BLaER1 (cell line): ENCODE measurements at regions not wholly inside any gene's neighbourhood (a gene's known extent, or its start where the extent isn't known, plus 50 kb on each side); places are given as distances from the start of the nearest gene placed in this dataset.

Source experiments
- H3K27ac ChIP-seq: shearing (Covaris generic); formaldehyde crosslinking; 2 replicates; pipeline ENCODE4 v1.8.1; 2022
- H3K27me3 ChIP-seq: shearing (Covaris generic); formaldehyde crosslinking; 2 replicates; pipeline ENCODE4 v1.8.1; 2022
- H3K36me3 ChIP-seq: shearing (Covaris generic); formaldehyde crosslinking; 2 replicates; pipeline ENCODE4 v1.8.1; 2022
- H3K4me1 ChIP-seq: shearing (Covaris generic); formaldehyde crosslinking; 2 replicates; pipeline ENCODE4 v1.8.1; 2022
- H3K4me2 ChIP-seq: shearing (Covaris generic); formaldehyde crosslinking; 2 replicates; pipeline ENCODE4 v1.8.1; 2022
- H3K4me3 ChIP-seq: shearing (Covaris generic); formaldehyde crosslinking; 2 replicates; pipeline ENCODE4 v1.8.1; 2022
- H3K9ac ChIP-seq: shearing (Covaris generic); formaldehyde crosslinking; 2 replicates; pipeline ENCODE4 v1.8.1; 2022
- H3K9me3 ChIP-seq: shearing (Covaris generic); formaldehyde crosslinking; 2 replicates; pipeline ENCODE4 v1.8.1; 2022
- H4K20me1 ChIP-seq: shearing (Covaris generic); formaldehyde crosslinking; 2 replicates; pipeline ENCODE4 v1.8.1; 2022
- Cebpa-rat ChIP-seq: shearing (Covaris generic); IDR thresholded peaks from 2 replicates; pipeline ENCODE4 v1.8.1; 2022

DNA sequence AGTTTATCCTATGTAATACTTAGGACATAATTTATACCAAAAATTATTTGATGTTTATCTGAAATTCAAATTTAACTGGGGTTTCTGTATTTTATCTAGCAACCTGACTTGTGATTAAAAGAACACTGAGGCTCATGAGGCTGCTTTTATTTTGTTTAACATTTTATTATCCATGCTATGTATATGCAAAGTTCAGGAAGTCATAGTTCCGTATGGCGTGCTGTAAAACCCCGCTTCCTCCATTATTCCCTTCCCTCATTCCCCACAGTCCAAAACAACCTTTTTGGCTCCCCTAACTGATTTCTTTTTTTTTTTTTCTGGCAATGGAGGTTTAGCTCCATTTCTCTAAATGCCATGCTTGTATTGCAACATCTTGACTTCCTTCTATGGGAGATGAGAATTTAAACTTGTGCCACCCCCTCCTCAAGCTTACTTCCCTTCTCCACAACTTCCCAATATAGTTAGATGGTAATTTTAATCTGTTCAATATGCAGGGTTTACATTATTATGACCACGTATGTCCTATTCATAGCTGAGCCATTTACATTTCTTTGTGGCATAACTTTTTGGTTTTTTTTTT, 138.0 kb upstream of the DNAH14 start:
- no peak overlapping the region for H3K4me2 ChIP-seq
- TF ChIP-seq Cebpa-rat = no peak

DNA sequence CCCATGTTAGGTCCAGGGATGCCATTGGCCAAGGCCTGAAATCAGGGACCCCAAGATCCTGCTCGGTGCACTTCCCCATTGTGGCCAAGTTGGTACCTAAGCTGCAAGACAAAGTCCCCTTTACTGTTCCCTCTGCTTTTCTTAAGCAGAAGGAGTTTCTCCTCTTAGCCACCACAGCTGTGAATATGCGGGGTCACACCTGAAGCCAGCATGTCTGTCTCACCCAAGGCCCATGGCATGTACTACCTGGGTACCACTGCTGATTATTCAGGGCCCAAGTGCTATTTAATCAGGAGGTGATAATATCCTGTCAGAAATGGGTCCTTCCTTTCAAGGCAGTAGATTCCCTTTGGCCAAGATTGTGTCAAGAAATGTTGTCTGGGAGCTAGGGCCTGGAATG, 133.9 kb upstream of the DNAH14 start:
- H3K4me1 ChIP-seq = no peaks in the 10 kb centered on the region
- no peak for TF ChIP-seq Cebpa-rat

More for the DNA sequence above, 138.0 kb upstream of the DNAH14 start:
- no peak overlapping the region for H3K27ac ChIP-seq
- H3K36me3 ChIP-seq = no peaks in the 10 kb centered on the region
- H3K4me3 ChIP-seq = no peak overlapping the region
- no peaks in the 10 kb centered on the region for H3K4me1 ChIP-seq
- H3K9me3 ChIP-seq = 0 out of 2 replicates have a peak, but pooled peaks cover 12% of the 10 kb centered on the region
- H3K9ac ChIP-seq = no peak overlapping the region
- no peaks in the 10 kb centered on the region for H3K27me3 ChIP-seq
- H4K20me1 ChIP-seq = no peaks in the 10 kb centered on the region

DNA sequence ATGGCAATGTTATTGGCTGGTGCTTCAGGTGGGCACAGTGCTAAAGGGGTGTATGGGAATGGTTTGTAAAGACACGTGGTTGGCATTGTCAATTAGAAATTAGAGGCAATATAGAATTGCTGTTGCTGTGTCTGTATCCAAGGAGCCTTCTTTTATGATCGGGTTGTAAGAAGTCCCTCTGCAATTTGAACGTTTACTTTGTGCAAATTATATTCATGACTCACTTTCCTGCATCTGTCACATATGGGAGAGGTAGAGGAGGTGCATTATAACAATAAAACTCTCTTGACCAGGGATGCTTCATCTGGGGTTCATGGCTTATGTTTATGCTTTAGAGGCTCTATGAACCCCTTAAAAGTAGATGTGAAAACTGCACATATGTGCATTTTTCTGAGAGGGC, 130.4 kb upstream of the DNAH14 start:
- H3K27me3 ChIP-seq = no peaks in the 10 kb centered on the region
- no peaks in the 10 kb centered on the region for H3K36me3 ChIP-seq
- no peak overlapping the region for H3K9ac ChIP-seq
- no peaks in the 10 kb centered on the region for H4K20me1 ChIP-seq
- no peak overlapping the region for H3K4me3 ChIP-seq
- no peaks in the 10 kb centered on the region for H3K4me1 ChIP-seq
- TF ChIP-seq Cebpa-rat = no peak
- H3K4me2 ChIP-seq = no peak overlapping the region
- H3K27ac ChIP-seq = no peak overlapping the region
- H3K9me3 ChIP-seq = no peaks in the 10 kb centered on the region

More for the DNA sequence above, 133.9 kb upstream of the DNAH14 start:
- Histone ChIP-seq H4K20me1 (no peaks in the 10 kb centered on the region), H3K27ac (no peak overlapping the region), H3K9me3 (no peaks in the 10 kb centered on the region), H3K27me3 (no peaks in the 10 kb centered on the region), H3K9ac (no peak overlapping the region), H3K36me3 (no peaks in the 10 kb centered on the region), H3K4me3 (no peak overlapping the region), H3K4me2 (no peak overlapping the region)

DNA sequence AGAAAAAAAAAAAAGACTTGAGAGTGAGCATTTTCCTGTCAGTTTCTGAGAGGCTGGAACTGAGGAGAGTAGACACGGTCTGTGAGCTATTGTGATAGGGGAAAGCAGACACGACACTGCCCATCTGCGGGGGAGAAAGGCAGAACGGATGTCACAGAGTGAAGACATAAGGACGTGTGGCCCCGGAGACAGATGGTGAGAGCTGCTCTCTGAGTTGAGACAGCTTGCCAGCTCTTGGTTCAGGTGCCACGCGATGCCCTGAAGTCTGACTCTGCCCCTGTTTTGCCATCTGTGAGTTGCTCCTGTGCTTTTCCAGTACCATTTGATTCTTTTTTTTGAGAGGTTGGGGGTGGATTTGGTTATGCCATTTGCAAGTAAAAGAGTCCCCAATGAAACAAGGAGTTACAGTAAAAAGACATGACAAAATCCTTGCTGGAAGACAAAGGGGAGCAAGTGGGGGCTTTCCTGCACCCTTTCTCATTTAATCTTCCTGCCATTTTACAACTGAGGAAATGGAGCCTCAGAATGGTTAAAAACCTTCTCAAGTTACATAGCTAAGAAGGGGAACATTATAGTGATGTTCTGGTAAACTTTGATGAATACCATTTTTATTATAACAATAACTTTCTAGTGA, 128.9 kb upstream of the DNAH14 start:
- no peaks in the 10 kb centered on the region for H4K20me1 ChIP-seq
- no peaks in the 10 kb centered on the region for H3K4me1 ChIP-seq
- TF ChIP-seq Cebpa-rat = no peak
- H3K27me3 ChIP-seq = no peaks in the 10 kb centered on the region
- H3K4me3 ChIP-seq = no peak overlapping the region
- H3K36me3 ChIP-seq = no peaks in the 10 kb centered on the region
- no peak overlapping the region for H3K27ac ChIP-seq
- H3K9me3 ChIP-seq = no peaks in the 10 kb centered on the region
- H3K4me2 ChIP-seq = no peak overlapping the region
- no peak overlapping the region for H3K9ac ChIP-seq

DNA sequence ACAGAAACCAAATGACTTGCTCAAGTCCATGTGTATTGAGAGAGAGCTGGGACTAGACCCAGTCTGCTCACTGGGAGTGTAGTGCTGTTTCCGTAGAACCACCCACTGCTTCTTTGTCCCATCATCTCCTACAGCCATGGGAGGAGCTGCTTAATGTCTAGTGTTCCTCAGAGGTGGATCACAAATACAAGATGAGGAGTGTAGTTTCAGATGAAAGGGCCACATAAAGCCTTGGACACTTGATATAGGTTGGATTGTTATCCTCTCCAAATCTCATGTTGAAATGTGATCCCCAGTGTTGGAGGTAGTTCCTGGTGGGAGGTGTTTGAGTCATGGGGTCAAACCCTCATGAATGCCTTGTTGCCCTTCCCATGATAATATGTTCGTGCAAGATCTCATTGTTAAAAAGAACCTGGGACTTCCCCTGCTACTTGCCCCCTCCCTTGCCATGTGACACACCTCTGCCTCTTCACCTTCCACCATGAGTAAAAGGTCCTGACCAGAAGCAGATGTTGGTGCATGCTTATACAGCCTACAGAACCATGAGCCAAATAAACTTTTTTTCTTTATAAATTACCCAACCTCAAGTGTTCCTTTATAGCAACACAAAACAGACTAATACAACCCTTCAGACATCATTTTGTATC, 127.5 kb upstream of the DNAH14 start:
- H3K4me2 ChIP-seq = no peak overlapping the region
- H3K4me3 ChIP-seq = no peak overlapping the region
- no peaks in the 10 kb centered on the region for H3K36me3 ChIP-seq
- H4K20me1 ChIP-seq = no peaks in the 10 kb centered on the region
- no peak overlapping the region for H3K9ac ChIP-seq
- no peaks in the 10 kb centered on the region for H3K27me3 ChIP-seq
- H3K4me1 ChIP-seq = no peaks in the 10 kb centered on the region
- TF ChIP-seq Cebpa-rat = no peak
- H3K27ac ChIP-seq = no peak overlapping the region
- no peaks in the 10 kb centered on the region for H3K9me3 ChIP-seq

DNA sequence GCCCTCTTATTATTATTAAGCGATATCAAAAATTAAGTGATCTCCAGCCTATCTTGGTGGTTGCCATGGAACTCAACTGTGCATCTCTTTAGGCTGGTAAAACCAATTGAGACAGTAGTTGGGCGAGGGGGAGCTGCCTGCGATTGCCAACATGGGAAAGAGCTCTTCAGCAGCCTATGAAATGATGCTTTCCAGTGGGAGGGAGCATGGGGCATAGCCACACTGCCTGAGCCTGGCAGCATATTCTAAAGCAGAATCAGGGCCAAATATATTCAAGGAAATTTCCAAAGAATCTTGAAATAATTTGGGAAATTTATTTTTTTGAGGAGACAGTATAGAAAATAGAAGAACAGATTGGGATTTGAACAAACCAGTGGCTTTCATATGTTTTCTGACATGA, 126.9 kb upstream of the DNAH14 start:
- H3K36me3 ChIP-seq = no peaks in the 10 kb centered on the region
- H4K20me1 ChIP-seq = no peaks in the 10 kb centered on the region
- no peaks in the 10 kb centered on the region for H3K4me1 ChIP-seq
- no peak overlapping the region for H3K27ac ChIP-seq
- H3K9me3 ChIP-seq = no peaks in the 10 kb centered on the region
- H3K9ac ChIP-seq = no peak overlapping the region
- H3K4me3 ChIP-seq = no peak overlapping the region
- H3K27me3 ChIP-seq = no peaks in the 10 kb centered on the region
- no peak overlapping the region for H3K4me2 ChIP-seq
- TF ChIP-seq Cebpa-rat = no peak

DNA sequence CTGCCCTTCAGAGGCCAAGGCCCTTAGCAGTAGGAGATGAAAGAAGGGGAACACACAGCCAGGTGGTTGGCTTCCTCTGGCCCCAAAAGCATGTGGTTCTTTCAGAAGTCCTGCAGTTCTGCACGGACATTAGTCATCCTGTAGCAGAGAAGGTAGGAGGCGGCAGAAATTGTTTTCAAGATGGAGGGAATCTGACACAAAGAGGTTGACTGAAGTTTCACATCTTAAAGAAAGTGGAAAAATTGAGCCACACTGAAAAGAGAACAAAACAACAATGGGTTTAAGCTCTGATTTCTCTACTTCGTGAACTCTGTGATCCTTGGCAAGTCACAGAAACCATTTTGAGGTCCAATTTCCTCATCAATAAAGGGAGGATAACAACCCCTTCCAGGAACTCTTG, 125.3 kb upstream of the DNAH14 start:
- Histone ChIP-seq H3K36me3 (no peaks in the 10 kb centered on the region), H4K20me1 (no peaks in the 10 kb centered on the region), H3K27me3 (no peaks in the 10 kb centered on the region), H3K9me3 (0 out of 2 replicates have a peak, but pooled peaks cover 4% of the 10 kb centered on the region), H3K4me1 (no peaks in the 10 kb centered on the region), H3K27ac (no peak overlapping the region), H3K4me2 (no peak overlapping the region), H3K9ac (no peak overlapping the region), H3K4me3 (no peak overlapping the region)
- no peak for TF ChIP-seq Cebpa-rat

DNA sequence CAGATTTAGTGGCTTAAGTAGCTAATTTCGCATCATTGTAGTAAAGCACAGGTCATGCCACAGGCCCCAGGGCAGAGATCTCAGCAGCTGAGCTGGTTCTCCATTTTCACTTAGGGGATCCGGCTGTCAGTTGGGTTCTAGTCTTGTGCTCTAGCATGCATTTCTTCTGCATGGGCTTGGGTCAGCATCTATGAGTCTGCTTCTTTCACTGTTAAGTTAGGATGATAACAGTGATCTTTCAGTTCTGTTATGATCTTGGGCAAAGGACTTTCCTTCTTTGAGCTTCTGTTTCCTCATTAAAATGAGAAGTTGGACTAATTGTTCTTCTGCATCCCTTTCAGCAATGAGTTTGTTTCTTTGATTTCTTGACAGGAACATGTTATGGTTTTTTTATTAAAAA, 123.6 kb upstream of the DNAH14 start:
- Histone ChIP-seq H4K20me1 (no peaks in the 10 kb centered on the region), H3K9me3 (peaks cover 13% of the 10 kb centered on the region), H3K36me3 (no peaks in the 10 kb centered on the region), H3K4me1 (no peaks in the 10 kb centered on the region), H3K27ac (no peak overlapping the region), H3K4me2 (no peak overlapping the region), H3K4me3 (no peak overlapping the region), H3K9ac (no peak overlapping the region), H3K27me3 (no peaks in the 10 kb centered on the region)
- TF ChIP-seq Cebpa-rat = no peak

DNA sequence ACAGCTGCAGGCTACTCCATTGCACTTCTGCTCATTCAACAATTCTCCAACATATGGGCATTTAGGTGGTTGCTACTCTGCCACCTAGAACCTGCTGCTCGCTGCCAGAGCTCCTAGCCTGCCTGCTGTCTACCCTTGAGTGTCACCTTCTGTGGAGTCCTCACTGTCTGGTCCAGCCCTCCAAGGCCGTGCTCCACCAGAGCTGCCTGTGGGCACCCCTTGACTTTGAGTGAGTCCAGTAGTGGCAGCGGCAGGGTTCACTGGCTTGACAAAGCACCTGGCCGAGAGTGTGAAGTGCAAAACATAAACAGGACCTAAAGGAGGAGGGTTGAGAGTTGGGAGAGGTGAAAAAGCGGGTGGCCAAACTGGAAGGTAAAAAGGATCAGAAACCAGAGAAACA, 120.3 kb upstream of the DNAH14 start:
- Histone ChIP-seq H3K9ac (no peak overlapping the region), H3K27me3 (no peaks in the 10 kb centered on the region), H3K27ac (no peak overlapping the region), H3K4me2 (no peak overlapping the region), H3K36me3 (no peaks in the 10 kb centered on the region), H3K4me1 (no peaks in the 10 kb centered on the region), H3K9me3 (peaks cover 29% of the 10 kb centered on the region), H3K4me3 (no peak overlapping the region), H4K20me1 (no peaks in the 10 kb centered on the region)
- TF ChIP-seq Cebpa-rat = no peak

DNA sequence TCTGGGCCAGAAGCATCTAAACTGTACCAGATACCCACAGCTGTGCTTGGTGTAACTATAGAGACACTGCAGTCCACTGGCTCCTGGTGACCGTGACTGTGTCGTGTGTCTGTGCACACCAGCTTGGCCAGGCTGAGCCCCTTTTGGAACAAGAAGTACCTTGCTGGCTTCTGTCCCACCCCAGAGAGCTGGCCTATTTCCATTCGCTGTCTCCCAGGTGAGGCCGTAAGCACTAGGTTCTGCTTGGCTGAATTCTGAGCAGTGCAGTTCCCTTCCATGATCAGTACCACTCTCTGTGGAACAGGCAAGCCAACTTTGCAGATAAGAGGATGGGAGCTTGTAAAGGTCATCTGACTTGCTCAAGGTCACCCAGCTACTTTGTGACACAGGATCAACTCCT, 119.9 kb upstream of the DNAH14 start:
- Histone ChIP-seq H3K4me2 (no peak overlapping the region), H3K27me3 (no peaks in the 10 kb centered on the region), H3K4me1 (no peaks in the 10 kb centered on the region), H3K4me3 (no peak overlapping the region), H4K20me1 (no peaks in the 10 kb centered on the region), H3K27ac (no peak overlapping the region), H3K36me3 (no peaks in the 10 kb centered on the region), H3K9ac (no peak overlapping the region), H3K9me3 (peaks cover 29% of the 10 kb centered on the region)
- TF ChIP-seq Cebpa-rat = no peak
